Retinal pigment epithelial cell (primary cell): ENCODE measurements at regions not wholly inside any gene's neighbourhood (a gene's known extent, or its start where the extent isn't known, plus 50 kb on each side); places are given as distances from the start of the nearest gene placed in this dataset.

Experiments
- DNase-seq: peaks from one replicate; pipeline ENCODE4 v3.0.0-alpha.2; 2010; ENCODE audit warnings: low read depth
- H3K4me3 ChIP-seq: 2 replicates; pipeline ENCODE4 v1.5.1; 2011; ENCODE audit warnings: mild to moderate bottlenecking, low read length, control low read depth, moderate library complexity
- TF ChIP-seq, protein P1 (sequence below): conservative IDR thresholded peaks from 2 replicates; pipeline ENCODE4 v1.5.1; 2011; ENCODE audit warnings: low read depth, low read length, control low read depth, inconsistent platforms

DNA sequence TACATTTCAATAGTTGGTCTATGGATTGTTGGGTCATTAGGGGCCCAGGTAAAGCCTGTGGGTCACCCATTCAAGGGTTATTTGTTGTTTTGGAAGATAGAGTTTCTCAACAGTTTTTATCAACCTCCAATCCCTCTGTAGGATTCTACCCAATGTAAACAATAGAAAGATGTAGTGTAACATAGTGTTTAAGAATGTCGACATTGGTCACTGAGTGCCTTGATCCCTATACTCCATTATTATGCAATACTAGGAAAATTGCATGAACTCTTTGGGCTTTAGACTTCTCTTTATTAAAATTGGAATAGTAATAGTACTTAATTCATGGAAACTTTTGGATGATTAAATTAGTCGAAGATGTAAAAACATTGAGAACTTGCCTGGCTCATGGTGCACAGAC lies 292.1 kb downstream of the GPD2 start:
- H3K4me3 ChIP-seq, result no peak overlapping the region
- DNase-seq, result no peak
- TF ChIP-seq, protein P1, sequence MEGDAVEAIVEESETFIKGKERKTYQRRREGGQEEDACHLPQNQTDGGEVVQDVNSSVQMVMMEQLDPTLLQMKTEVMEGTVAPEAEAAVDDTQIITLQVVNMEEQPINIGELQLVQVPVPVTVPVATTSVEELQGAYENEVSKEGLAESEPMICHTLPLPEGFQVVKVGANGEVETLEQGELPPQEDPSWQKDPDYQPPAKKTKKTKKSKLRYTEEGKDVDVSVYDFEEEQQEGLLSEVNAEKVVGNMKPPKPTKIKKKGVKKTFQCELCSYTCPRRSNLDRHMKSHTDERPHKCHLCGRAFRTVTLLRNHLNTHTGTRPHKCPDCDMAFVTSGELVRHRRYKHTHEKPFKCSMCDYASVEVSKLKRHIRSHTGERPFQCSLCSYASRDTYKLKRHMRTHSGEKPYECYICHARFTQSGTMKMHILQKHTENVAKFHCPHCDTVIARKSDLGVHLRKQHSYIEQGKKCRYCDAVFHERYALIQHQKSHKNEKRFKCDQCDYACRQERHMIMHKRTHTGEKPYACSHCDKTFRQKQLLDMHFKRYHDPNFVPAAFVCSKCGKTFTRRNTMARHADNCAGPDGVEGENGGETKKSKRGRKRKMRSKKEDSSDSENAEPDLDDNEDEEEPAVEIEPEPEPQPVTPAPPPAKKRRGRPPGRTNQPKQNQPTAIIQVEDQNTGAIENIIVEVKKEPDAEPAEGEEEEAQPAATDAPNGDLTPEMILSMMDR, result no peak

DNA sequence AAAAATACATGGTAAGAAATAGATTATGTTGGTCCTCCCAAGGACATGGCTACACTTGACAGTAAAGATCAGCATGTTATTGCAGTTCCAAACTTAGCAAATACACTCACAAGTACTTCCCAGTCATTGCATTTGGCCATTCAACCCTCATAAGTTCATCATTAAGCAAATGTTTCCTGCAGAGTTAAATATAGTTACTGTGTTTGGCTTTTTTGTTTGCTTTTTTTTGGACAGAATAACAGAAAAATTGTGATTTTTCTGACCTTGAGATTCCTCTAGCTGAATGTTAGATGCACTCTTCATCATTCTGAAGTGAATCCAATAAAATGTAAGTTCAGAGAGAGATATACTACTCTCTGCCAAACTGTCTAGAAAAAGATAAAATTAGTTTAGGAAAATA lies 295.3 kb downstream of the GPD2 start:
- DNase-seq, result no peak
- H3K4me3 ChIP-seq, result no peak overlapping the region
- TF ChIP-seq, protein P1, result no peak

DNA sequence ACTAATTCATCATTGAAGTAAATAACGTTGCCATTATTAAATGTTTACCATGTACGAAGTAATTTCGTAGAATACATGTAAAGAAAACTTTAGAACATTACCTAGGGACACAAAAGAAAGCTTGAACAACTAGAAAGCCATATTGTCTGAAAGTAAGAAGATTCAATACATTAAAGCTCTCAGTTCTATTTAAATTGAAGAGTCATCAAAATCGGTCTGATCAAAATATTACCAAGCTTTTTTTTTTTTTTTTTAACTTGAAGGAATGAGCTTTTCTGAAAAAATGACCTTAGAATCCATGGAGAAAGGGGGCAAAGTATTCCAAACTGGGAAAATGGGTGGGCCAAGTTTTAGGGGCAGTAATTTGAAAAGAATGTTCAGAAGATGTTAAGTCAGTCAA lies 300.8 kb downstream of the GPD2 start:
- no peak overlapping the region for H3K4me3 ChIP-seq
- TF ChIP-seq, protein P1, result no peak
- no peak for DNase-seq

DNA sequence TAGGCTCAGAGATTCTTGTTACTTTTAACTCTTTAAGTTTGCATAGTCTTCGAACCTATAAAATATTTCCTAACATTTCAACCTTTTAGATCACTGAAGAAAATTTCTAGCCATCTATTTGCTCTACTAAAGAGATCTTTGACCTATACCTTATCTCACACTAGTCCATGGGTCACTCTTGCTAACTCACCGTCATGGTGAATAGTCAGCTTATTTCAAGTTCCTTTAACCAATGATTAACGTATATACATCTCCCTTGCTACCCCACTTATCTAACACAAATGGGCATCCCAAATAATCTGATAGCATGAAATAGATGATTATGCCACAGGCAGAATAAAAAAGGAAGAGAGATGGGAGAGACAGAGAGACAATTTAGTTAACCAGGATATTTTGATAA lies 303.1 kb downstream of the GPD2 start:
- TF ChIP-seq, protein P1, result no peak
- no peak for DNase-seq
- H3K4me3 ChIP-seq, result no peak overlapping the region

DNA sequence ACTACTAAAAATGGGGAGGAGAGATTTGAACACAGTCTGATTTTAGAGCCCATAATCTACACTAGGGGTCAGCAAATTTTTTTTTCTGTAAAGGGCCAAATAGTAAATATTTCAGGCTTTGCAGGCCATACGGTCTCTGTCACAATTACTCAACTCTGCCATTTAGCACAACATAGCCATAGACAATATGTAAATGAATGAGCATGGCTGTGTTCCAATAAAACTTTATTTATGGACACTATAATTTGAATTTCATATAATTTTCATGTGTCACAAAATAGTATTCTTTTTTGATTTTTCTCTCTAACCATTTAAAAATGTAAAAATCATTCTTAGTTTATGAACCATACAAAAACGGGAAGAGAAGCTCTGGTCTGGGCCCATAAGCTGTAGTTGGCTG lies 309.4 kb downstream of the GPD2 start:
- TF ChIP-seq, protein P1, result no peak
- DNase-seq, result no peak
- no peak overlapping the region for H3K4me3 ChIP-seq

DNA sequence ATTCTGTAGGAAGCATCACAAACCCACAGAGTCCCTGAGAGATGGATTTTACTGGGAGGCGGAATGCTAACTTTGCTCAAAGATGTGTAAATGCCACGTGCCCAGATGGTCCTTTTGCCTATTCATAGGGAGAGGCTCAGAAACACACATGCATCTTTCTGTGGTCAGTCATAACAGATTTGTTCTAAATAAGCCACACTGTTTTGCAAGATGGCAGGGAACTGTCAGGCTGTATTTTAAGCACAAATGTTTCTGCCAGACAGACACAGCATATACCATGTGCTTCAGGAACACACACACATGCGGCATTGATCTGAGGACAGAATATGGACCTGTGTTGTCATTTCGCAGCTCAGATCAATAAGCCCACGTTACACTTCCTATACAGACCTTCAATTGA lies 312.0 kb downstream of the GPD2 start:
- TF ChIP-seq, protein P1, result no peak
- no peak for DNase-seq
- H3K4me3 ChIP-seq, result no peak overlapping the region

DNA sequence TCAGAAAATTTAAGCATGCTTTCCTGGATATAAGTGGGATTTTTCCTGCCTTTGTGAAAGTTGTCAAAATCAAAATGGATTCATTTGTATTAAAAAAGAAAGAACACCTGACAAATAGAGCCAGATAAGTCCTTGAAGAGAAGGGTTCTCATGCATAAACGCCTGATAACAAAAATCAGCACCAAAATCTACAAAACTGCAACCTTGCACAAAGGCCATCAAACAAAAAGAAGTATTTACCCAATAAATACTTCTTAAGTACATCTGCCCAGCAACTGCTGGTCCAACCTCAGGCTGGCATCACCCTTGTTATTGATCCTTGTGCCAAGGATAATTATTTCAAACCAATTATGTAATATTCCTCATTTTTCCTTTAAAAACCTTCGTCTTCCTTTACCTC lies 315.9 kb downstream of the GPD2 start:
- no peak overlapping the region for H3K4me3 ChIP-seq
- no peak for DNase-seq
- TF ChIP-seq, protein P1, result no peak
